ENCODE measurements at regions not wholly inside any gene's neighbourhood (a gene's known extent, or its start where the extent isn't known, plus 50 kb on each side); places are given as distances from the start of the nearest gene placed in this dataset.
"Not testable (repeated sequence)": the region's sequence is repeated elsewhere in the genome, so short reads cannot be mapped to it uniquely, and the experiment has no call there.

- ATAC-seq (ENCODE audit: low read depth); H3K27me3 Mint-ChIP-seq: not testable (repeated sequence)
Measured at GRCh38 chr21:5104562-5104928, 5416.8 kb upstream of the TPTE start.

GRCh38 chr21:5105939-5106708 lies 5415.3 kb upstream of the TPTE start:
- ATAC-seq (ENCODE audit: low read depth), result peak; percentile 24
- POLR2A ChIA-PET, H3K27ac Mint-ChIP-seq, H3K27me3 Mint-ChIP-seq, H3K36me3 Mint-ChIP-seq, H3K4me1 Mint-ChIP-seq, H3K9me3 Mint-ChIP-seq, H3K4me3 Mint-ChIP-seq: not testable (repeated sequence)
- peak; percentile 67 for DNase-seq

More at GRCh38 chr21:5104562-5104928, 5416.8 kb upstream of the TPTE start:
- POLR2A ChIA-PET, H3K9me3 Mint-ChIP-seq, H3K4me3 Mint-ChIP-seq, H3K36me3 Mint-ChIP-seq, H3K27ac Mint-ChIP-seq, DNase-seq, H3K4me1 Mint-ChIP-seq: not testable (repeated sequence)

GRCh38 chr21:5106767-5107464 lies 5414.5 kb upstream of the TPTE start:
- ATAC-seq (ENCODE audit: low read depth); H3K4me3 Mint-ChIP-seq; H3K27me3 Mint-ChIP-seq; H3K9me3 Mint-ChIP-seq; H3K36me3 Mint-ChIP-seq; POLR2A ChIA-PET; DNase-seq; H3K27ac Mint-ChIP-seq; H3K4me1 Mint-ChIP-seq: not testable (repeated sequence)

GRCh38 chr21:5107637-5108036 lies 5413.7 kb upstream of the TPTE start:
- H3K27ac Mint-ChIP-seq; H3K4me3 Mint-ChIP-seq; ATAC-seq (ENCODE audit: low read depth); H3K9me3 Mint-ChIP-seq; H3K36me3 Mint-ChIP-seq; H3K4me1 Mint-ChIP-seq; DNase-seq; H3K27me3 Mint-ChIP-seq; POLR2A ChIA-PET: not testable (repeated sequence)

GRCh38 chr21:5108048-5108775 lies 5413.2 kb upstream of the TPTE start:
- POLR2A ChIA-PET; DNase-seq; H3K4me1 Mint-ChIP-seq; H3K27me3 Mint-ChIP-seq; H3K27ac Mint-ChIP-seq; ATAC-seq (ENCODE audit: low read depth); H3K36me3 Mint-ChIP-seq; H3K9me3 Mint-ChIP-seq; H3K4me3 Mint-ChIP-seq: not testable (repeated sequence)

- POLR2A ChIA-PET; H3K27ac Mint-ChIP-seq; ATAC-seq (ENCODE audit: low read depth); H3K9me3 Mint-ChIP-seq; H3K4me3 Mint-ChIP-seq; H3K27me3 Mint-ChIP-seq; H3K36me3 Mint-ChIP-seq; H3K4me1 Mint-ChIP-seq; DNase-seq: not testable (repeated sequence)
Measured at GRCh38 chr21:5111197-5111596, 5410.2 kb upstream of the TPTE start.

- POLR2A ChIA-PET; H3K9me3 Mint-ChIP-seq; H3K27me3 Mint-ChIP-seq; H3K4me3 Mint-ChIP-seq; H3K36me3 Mint-ChIP-seq; ATAC-seq (ENCODE audit: low read depth); H3K27ac Mint-ChIP-seq; DNase-seq; H3K4me1 Mint-ChIP-seq: not testable (repeated sequence)
Measured at GRCh38 chr21:5113092-5113491, 5408.3 kb upstream of the TPTE start.

GRCh38 chr21:5114468-5114867 lies 5406.9 kb upstream of the TPTE start:
- POLR2A ChIA-PET, H3K36me3 Mint-ChIP-seq, H3K4me3 Mint-ChIP-seq, H3K27ac Mint-ChIP-seq, H3K4me1 Mint-ChIP-seq, H3K9me3 Mint-ChIP-seq, DNase-seq, H3K27me3 Mint-ChIP-seq: not testable (repeated sequence)
- ATAC-seq (ENCODE audit: low read depth), result peak; percentile 9

- H3K27me3 Mint-ChIP-seq; H3K4me3 Mint-ChIP-seq; H3K4me1 Mint-ChIP-seq; H3K36me3 Mint-ChIP-seq; POLR2A ChIA-PET; H3K9me3 Mint-ChIP-seq; H3K27ac Mint-ChIP-seq; ATAC-seq (ENCODE audit: low read depth); DNase-seq: not testable (repeated sequence)
Measured at GRCh38 chr21:5114893-5115645, 5406.3 kb upstream of the TPTE start.

GRCh38 chr21:5115646-5116343 lies 5405.6 kb upstream of the TPTE start:
- POLR2A ChIA-PET; H3K27ac Mint-ChIP-seq; H3K27me3 Mint-ChIP-seq; H3K9me3 Mint-ChIP-seq; H3K36me3 Mint-ChIP-seq; DNase-seq; H3K4me1 Mint-ChIP-seq; H3K4me3 Mint-ChIP-seq; ATAC-seq (ENCODE audit: low read depth): not testable (repeated sequence)

- H3K4me1 Mint-ChIP-seq, result not testable (repeated sequence)
Measured at GRCh38 chr21:5116344-5117123, 5404.8 kb upstream of the TPTE start.

GRCh38 chr21:5117135-5117534 lies 5404.2 kb upstream of the TPTE start:
- H3K27me3 Mint-ChIP-seq; H3K9me3 Mint-ChIP-seq; ATAC-seq (ENCODE audit: low read depth); POLR2A ChIA-PET; H3K27ac Mint-ChIP-seq; H3K4me1 Mint-ChIP-seq; H3K36me3 Mint-ChIP-seq; H3K4me3 Mint-ChIP-seq: not testable (repeated sequence)
- peak; percentile 10 for DNase-seq

More at GRCh38 chr21:5116344-5117123, 5404.8 kb upstream of the TPTE start:
- H3K4me3 Mint-ChIP-seq, H3K27ac Mint-ChIP-seq, H3K36me3 Mint-ChIP-seq, H3K27me3 Mint-ChIP-seq, DNase-seq, POLR2A ChIA-PET, H3K9me3 Mint-ChIP-seq: not testable (repeated sequence)
- ATAC-seq (ENCODE audit: low read depth), result peak; percentile 40

Measured in activated naive CD8-positive, alpha-beta T cell treated with anti-CD3 and anti-CD28 coated beads, Interleukin-2, amount 10 ng/mL, durations not matched to agents 7 days and 5 days (primary cell).